HG03060 (cell line): ENCODE measurements at regions not wholly inside any gene's neighbourhood (a gene's known extent, or its start where the extent isn't known, plus 50 kb on each side); places are given as distances from the start of the nearest gene placed in this dataset.
"Not testable (repeated sequence)": the region's sequence is repeated elsewhere in the genome, so short reads cannot be mapped to it uniquely, and the experiment has no call there.

Experiments used
- ATAC-seq: cut with Tn5 transposase; IDR thresholded peaks from one replicate; pipeline ENCODE4 v1.9.1; 2021; ENCODE audit warnings: low read depth, moderate number of reproducible peaks; ENCODE audit not compliant: unreplicated experiment

GRCh38 chr2:207437524-207438143 is 92.1 kb upstream of the CREB1 start:
- no peak for ATAC-seq

GRCh38 chr2:207438414-207439126 is 91.2 kb upstream of the CREB1 start:
- no peak for ATAC-seq

- ATAC-seq: not testable (repeated sequence)
These were observed 89.9 kb upstream of the CREB1 start for GRCh38 chr2:207439881-207440280.

GRCh38 chr2:207444756-207445155 is 85.0 kb upstream of the CREB1 start:
- no peak for ATAC-seq

- ATAC-seq: no peak
These were observed 83.1 kb upstream of the CREB1 start for GRCh38 chr2:207446653-207447052.

- no peak for ATAC-seq
These were observed 81.8 kb upstream of the CREB1 start for GRCh38 chr2:207448006-207448405.

- no peak for ATAC-seq
These were observed 80.1 kb upstream of the CREB1 start for GRCh38 chr2:207449642-207450165.

GRCh38 chr2:207450186-207450585 is 79.6 kb upstream of the CREB1 start:
- ATAC-seq: no peak

- ATAC-seq: no peak
These were observed 71.2 kb upstream of the CREB1 start for GRCh38 chr2:207458582-207458981.

- ATAC-seq: peak; percentile 78
These were observed 69.6 kb upstream of the CREB1 start for GRCh38 chr2:207459990-207460757.

GRCh38 chr2:207463433-207463832 is 66.3 kb upstream of the CREB1 start:
- ATAC-seq: no peak

GRCh38 chr2:207464007-207464406 is 65.8 kb upstream of the CREB1 start:
- ATAC-seq: no peak

- ATAC-seq: no peak
These were observed 63.9 kb upstream of the CREB1 start for GRCh38 chr2:207465894-207466293.

- no peak for ATAC-seq
These were observed 61.9 kb upstream of the CREB1 start for GRCh38 chr2:207467716-207468347.

GRCh38 chr2:207468488-207468887 is 61.3 kb upstream of the CREB1 start:
- ATAC-seq: no peak

- ATAC-seq: no peak
These were observed 60.3 kb upstream of the CREB1 start for GRCh38 chr2:207469451-207469850.

GRCh38 chr2:207469943-207470729 is 59.6 kb upstream of the CREB1 start:
- no peak for ATAC-seq

GRCh38 chr2:207471261-207471660 is 58.5 kb upstream of the CREB1 start:
- ATAC-seq: no peak

GRCh38 chr2:207472343-207473048 is 57.3 kb upstream of the CREB1 start:
- no peak for ATAC-seq
